Loucy (cell line): ENCODE measurements at regions not wholly inside any gene's neighbourhood (a gene's known extent, or its start where the extent isn't known, plus 50 kb on each side); places are given as distances from the start of the nearest gene placed in this dataset.

Experiments
- CTCF ChIP-seq: fragments of 200-600 bp; sonication (generic); conservative IDR thresholded peaks from 2 replicates; pipeline ENCODE4 v1.5.1; 2014; ENCODE audit warnings: mild to moderate bottlenecking, antibody characterized with exemption, low read length
- EZH2phosphoT487 ChIP-seq: fragments of 200-600 bp; IDR thresholded peaks from 2 replicates; pipeline ENCODE4 v1.6.1; 2018; ENCODE audit warnings: antibody characterized with exemption, mild to moderate bottlenecking, moderate library complexity, borderline replicate concordance

- TF ChIP-seq CTCF: no peak
- no peak for TF ChIP-seq EZH2phosphoT487
Measured at GRCh38 chrX:150200361-150200760, 162.8 kb upstream of the MAMLD1 start.
